ENCODE measurements at regions not wholly inside any gene's neighbourhood (a gene's known extent, or its start where the extent isn't known, plus 50 kb on each side); places are given as distances from the start of the nearest gene placed in this dataset.
"Not testable (repeated sequence)": the region's sequence is repeated elsewhere in the genome, so short reads cannot be mapped to it uniquely, and the experiment has no call there.

GRCh38 chr2:21814588-21815149 is 690.9 kb downstream of the TDRD15 start:
- no peak for DNase-seq

GRCh38 chr2:21818212-21818795 is 694.5 kb downstream of the TDRD15 start:
- no peak for DNase-seq

GRCh38 chr2:21819454-21819853 is 695.7 kb downstream of the TDRD15 start:
- DNase-seq: no peak

GRCh38 chr2:21820271-21820670 is 696.5 kb downstream of the TDRD15 start:
- DNase-seq: no peak

GRCh38 chr2:21821672-21822227 is 698.0 kb downstream of the TDRD15 start:
- DNase-seq: no peak

GRCh38 chr2:21822505-21822904 is 698.7 kb downstream of the TDRD15 start:
- no peak for DNase-seq

- no peak for DNase-seq
Observed at GRCh38 chr2:21833767-21834166, 710.0 kb downstream of the TDRD15 start.

- no peak for DNase-seq
Observed at GRCh38 chr2:21836261-21836660, 712.5 kb downstream of the TDRD15 start.

- no peak for DNase-seq
Observed at GRCh38 chr2:21836719-21837118, 713.0 kb downstream of the TDRD15 start.

- DNase-seq: no peak
Observed at GRCh38 chr2:21837168-21837960, 713.6 kb downstream of the TDRD15 start.

GRCh38 chr2:21841341-21841740 is 717.6 kb downstream of the TDRD15 start:
- no peak for DNase-seq

GRCh38 chr2:21850367-21850766 is 726.6 kb downstream of the TDRD15 start:
- DNase-seq: not testable (repeated sequence)

- no peak for DNase-seq
Observed at GRCh38 chr2:21854938-21855337, 731.2 kb downstream of the TDRD15 start.

GRCh38 chr2:21856708-21857107 is 732.9 kb downstream of the TDRD15 start:
- DNase-seq: no peak

GRCh38 chr2:21860907-21861306 is 737.1 kb downstream of the TDRD15 start:
- no peak for DNase-seq

- no peak for DNase-seq
Observed at GRCh38 chr2:21866316-21866715, 742.5 kb downstream of the TDRD15 start.

GRCh38 chr2:21887881-21888280 is 764.1 kb downstream of the TDRD15 start:
- no peak for DNase-seq

- no peak for DNase-seq
Observed at GRCh38 chr2:21890041-21890440, 766.3 kb downstream of the TDRD15 start.

- DNase-seq: no peak
Observed at GRCh38 chr2:21890716-21891115, 766.9 kb downstream of the TDRD15 start.

- DNase-seq: no peak
Observed at GRCh38 chr2:21891191-21891590, 767.4 kb downstream of the TDRD15 start.

- no peak for DNase-seq
Observed at GRCh38 chr2:21892140-21892539, 768.4 kb downstream of the TDRD15 start.

GRCh38 chr2:21895200-21895599 is 771.4 kb downstream of the TDRD15 start:
- DNase-seq: no peak

GRCh38 chr2:21908712-21909380 is 785.1 kb downstream of the TDRD15 start:
- not testable (repeated sequence) for DNase-seq

All from DMS79 treated with DMSO at 0.1 percent for 48 hours (cell line).